Keratinocyte (primary cell): ENCODE measurements at regions not wholly inside any gene's neighbourhood (a gene's known extent, or its start where the extent isn't known, plus 50 kb on each side); places are given as distances from the start of the nearest gene placed in this dataset.

Experiments
- DNase-seq: peaks from one replicate; pipeline ENCODE4 v3.0.0-alpha.2; 2011; ENCODE audit warnings: low read depth, missing footprints, low spot score
- FAIRE-seq: peaks from 2 replicates; lab custom pipeline; 2011; peaks lifted over from hg19 to GRCh38; lab: Jason Lieb, UNC
- H2AFZ ChIP-seq: 2 replicates; pipeline ENCODE4 v1.6.0; 2012; ENCODE audit warnings: low read length, control low read depth, inconsistent platforms; ENCODE audit not compliant: control insufficient read depth
- H3K27ac ChIP-seq: 2 replicates; pipeline ENCODE4 v1.5.1; 2011; ENCODE audit warnings: low read length; ENCODE audit not compliant: control insufficient read depth, insufficient read depth
- H3K27me3 ChIP-seq: 3 replicates; pipeline ENCODE4 v1.6.0; 2011; ENCODE audit warnings: low read length; ENCODE audit not compliant: control insufficient read depth, insufficient read depth; ENCODE audit errors: extremely low read depth
- H3K36me3 ChIP-seq, 2 experiments: 2 replicates in 1 of 2; 3 replicates in 1 of 2; pipeline ENCODE4 v1.5.1; 2011; ENCODE audit warnings: low read length in 2 of 2, mild to moderate bottlenecking in 1 of 2; ENCODE audit not compliant: control insufficient read depth in 2 of 2, insufficient read depth in 2 of 2; ENCODE audit errors: extremely low read depth in 1 of 2
- H3K4me1 ChIP-seq: 3 replicates; pipeline ENCODE4 v1.5.1; 2011; ENCODE audit warnings: low read length; ENCODE audit not compliant: control insufficient read depth, insufficient read depth; ENCODE audit errors: extremely low read depth
- H3K4me2 ChIP-seq: 3 replicates; pipeline ENCODE4 v1.6.0; 2011; ENCODE audit warnings: low read depth, low read length; ENCODE audit not compliant: control insufficient read depth, insufficient read depth; ENCODE audit errors: extremely low read depth
- H3K4me3 ChIP-seq, 3 experiments: fragments of 200-600 bp in 1 of 3; sonication (generic) in 1 of 3; 2 replicates in 2 of 3; 3 replicates in 1 of 3; pipeline ENCODE4 v1.5.1; 2011 to 2016; ENCODE audit warnings: low read length in 3 of 3, mild to moderate bottlenecking in 3 of 3, control low read depth in 2 of 3, inconsistent platforms in 1 of 3, low read depth in 1 of 3, mixed read lengths in 1 of 3, mixed run types in 1 of 3, moderate library complexity in 1 of 3; ENCODE audit not compliant: control insufficient read depth in 2 of 3, insufficient read depth in 2 of 3; ENCODE audit errors: extremely low read depth in 1 of 3
- H3K79me2 ChIP-seq: 2 replicates; pipeline ENCODE4 v1.6.0; 2012; ENCODE audit warnings: low read length; ENCODE audit not compliant: control insufficient read depth, insufficient read depth
- H3K9ac ChIP-seq: 3 replicates; pipeline ENCODE4 v1.6.0; 2011; ENCODE audit warnings: low read length; ENCODE audit not compliant: control insufficient read depth, insufficient read depth; ENCODE audit errors: extremely low read depth
- H3K9me1 ChIP-seq: 3 replicates; pipeline ENCODE4 v1.6.0; 2011; ENCODE audit warnings: low read length; ENCODE audit not compliant: control insufficient read depth, insufficient read depth; ENCODE audit errors: extremely low read depth
- H3K9me3 ChIP-seq: 2 replicates; pipeline ENCODE4 v1.5.1; 2012; ENCODE audit warnings: low read depth, low read length; ENCODE audit not compliant: control insufficient read depth
- H4K20me1 ChIP-seq: 3 replicates; pipeline ENCODE4 v1.6.0; 2011; ENCODE audit warnings: low read length; ENCODE audit not compliant: control insufficient read depth, insufficient read depth; ENCODE audit errors: extremely low read depth
- CTCF ChIP-seq, 3 experiments: IDR thresholded peaks in 1 of 3; conservative IDR thresholded peaks in 1 of 3; optimal IDR thresholded peaks in 1 of 3; 2 replicates in 2 of 3; 3 replicates in 1 of 3; pipeline versions ENCODE3 to v1.5.1; 2011; ENCODE audit warnings: low read length in 3 of 3, mild to moderate bottlenecking in 3 of 3, moderate library complexity in 2 of 3, control low read depth in 1 of 3, inconsistent platforms in 1 of 3; ENCODE audit not compliant: insufficient read depth in 2 of 3; ENCODE audit errors: extremely low read depth in 1 of 3
- EZH2 ChIP-seq: IDR thresholded peaks from one replicate; pipeline ENCODE4 v1.6.1; 2012; ENCODE audit warnings: inconsistent platforms, mild to moderate bottlenecking, low read length, moderate library complexity
- dilution Hi-C: fragments of 300-500 bp; cut with MboI; formaldehyde crosslinking; loops from one replicate; pipeline ENCODE4 v1.7.0; 2020; ENCODE audit warnings: low sequenced_read_pairs; ENCODE audit not compliant: extremely low pct_ligation_motif_present

- Histone ChIP-seq H3K9ac (no peak overlapping the region), H3K9me3 (no peaks in the 10 kb centered on the region), H4K20me1 (no peaks in the 10 kb centered on the region), H2AFZ (no peak overlapping the region), H3K9me1 (no peaks in the 10 kb centered on the region), H3K27me3 (no peaks in the 10 kb centered on the region), H3K4me3 (no peak overlapping the region), H3K36me3 (no peaks in the 10 kb centered on the region), H3K4me1 (no peaks in the 10 kb centered on the region), H3K4me2 (no peak overlapping the region), H3K79me2 (no peaks in the 10 kb centered on the region), H3K27ac (no peak overlapping the region)
- TF ChIP-seq CTCF (optimal IDR thresholded peaks at IDR 0.05 in 1 of 3, IDR thresholded peaks at IDR 0.05 in 1 of 3, conservative IDR thresholded peaks at IDR 0.05 in 1 of 3; ENCODE audit: extremely low read depth in 1 of 3, insufficient read depth in 2 of 3, low read length in 3 of 3) = no peak
- no peak for TF ChIP-seq EZH2
- FAIRE-seq = no peak
- DNase-seq = no peak
- dilution Hi-C loops = no loop called here
Observed at GRCh38 chr7:37531225-37531624, 82.6 kb upstream of the ELMO1 start.

- H3K4me3 ChIP-seq = no peak overlapping the region
- H2AFZ ChIP-seq = no peak overlapping the region
- no peaks in the 10 kb centered on the region for H3K36me3 ChIP-seq
- H3K4me2 ChIP-seq = no peak overlapping the region
- H3K9me1 ChIP-seq = no peaks in the 10 kb centered on the region
- no peak overlapping the region for H3K27ac ChIP-seq
- no peak for DNase-seq
- H3K9ac ChIP-seq = no peak overlapping the region
- no peak for FAIRE-seq
- H4K20me1 ChIP-seq = no peaks in the 10 kb centered on the region
- H3K4me1 ChIP-seq = no peaks in the 10 kb centered on the region
- dilution Hi-C loops = no loop called here
- no peaks in the 10 kb centered on the region for H3K27me3 ChIP-seq
- TF ChIP-seq CTCF (optimal IDR thresholded peaks at IDR 0.05 in 1 of 3, IDR thresholded peaks at IDR 0.05 in 1 of 3, conservative IDR thresholded peaks at IDR 0.05 in 1 of 3; ENCODE audit: extremely low read depth in 1 of 3, insufficient read depth in 2 of 3, low read length in 3 of 3) (no peak), EZH2 (no peak)
- H3K79me2 ChIP-seq = no peaks in the 10 kb centered on the region
- H3K9me3 ChIP-seq = no peaks in the 10 kb centered on the region
Observed at GRCh38 chr7:37532636-37533035, 84.0 kb upstream of the ELMO1 start.
